H9 (cell line): ENCODE measurements at regions not wholly inside any gene's neighbourhood (a gene's known extent, or its start where the extent isn't known, plus 50 kb on each side); places are given as distances from the start of the nearest gene placed in this dataset.

ENCODE experiments used
- DNase-seq: peaks from one replicate; pipeline ENCODE4 v3.0.0-alpha.2; 2017
- H2AFZ ChIP-seq: one replicate; pipeline ENCODE4 v1.6.1; 2013; ENCODE audit warnings: mild to moderate bottlenecking, low read length, control low read depth, moderate library complexity
- H2AK5ac ChIP-seq: 2 replicates; pipeline ENCODE4 v1.6.1; 2013; ENCODE audit warnings: low read length, control low read depth, mixed read lengths; ENCODE audit not compliant: insufficient read length
- H2BK120ac ChIP-seq: one replicate; pipeline ENCODE4 v1.6.1; 2013; ENCODE audit warnings: low read depth, mild to moderate bottlenecking, low read length, control low read depth, inconsistent platforms; ENCODE audit not compliant: poor library complexity, severe bottlenecking
- H2BK12ac ChIP-seq: 2 replicates; pipeline ENCODE4 v1.6.1; 2013; ENCODE audit warnings: low read length, control low read depth, mixed read lengths, low read depth; ENCODE audit not compliant: insufficient read length
- H2BK15ac ChIP-seq: 2 replicates; pipeline ENCODE4 v1.6.1; 2013; ENCODE audit warnings: low read depth, low read length, control low read depth
- H2BK20ac ChIP-seq: one replicate; pipeline ENCODE4 v1.6.1; 2013; ENCODE audit warnings: low read depth, mild to moderate bottlenecking, low read length, control low read depth, inconsistent platforms; ENCODE audit not compliant: poor library complexity, severe bottlenecking
- H2BK5ac ChIP-seq: 2 replicates; pipeline ENCODE4 v1.6.1; 2013; ENCODE audit warnings: low read length, control low read depth, mixed read lengths; ENCODE audit not compliant: insufficient read length
- H3K14ac ChIP-seq: 2 replicates; pipeline ENCODE4 v1.6.1; 2013; ENCODE audit warnings: low read length, control low read depth; ENCODE audit not compliant: insufficient read depth
- H3K18ac ChIP-seq: 2 replicates; pipeline ENCODE4 v1.6.1; 2013; ENCODE audit warnings: low read depth, mild to moderate bottlenecking, mixed read lengths, low read length, control low read depth; ENCODE audit not compliant: insufficient read length
- H3K23ac ChIP-seq: 2 replicates; pipeline ENCODE4 v1.6.1; 2013; ENCODE audit warnings: low read length, control low read depth, mixed read lengths, low read depth; ENCODE audit not compliant: insufficient read length
- H3K23me2 ChIP-seq: 2 replicates; pipeline ENCODE4 v1.6.1; 2013; ENCODE audit warnings: low read depth, mild to moderate bottlenecking, mixed read lengths, low read length, control low read depth; ENCODE audit not compliant: insufficient read length, poor library complexity, severe bottlenecking
- H3K27ac ChIP-seq: 2 replicates; pipeline ENCODE4 v1.5.1; 2013; ENCODE audit warnings: low read length, control low read depth, mixed read lengths, low read depth; ENCODE audit not compliant: insufficient read length
- H3K27me3 ChIP-seq: 2 replicates; pipeline ENCODE4 v1.6.1; 2013; ENCODE audit warnings: low read length, control low read depth, inconsistent platforms; ENCODE audit not compliant: insufficient read depth
- H3K4ac ChIP-seq: 2 replicates; pipeline ENCODE4 v1.6.1; 2013; ENCODE audit warnings: low read depth, mild to moderate bottlenecking, control low read depth, inconsistent platforms, low read length, moderate library complexity
- H3K4me1 ChIP-seq: 2 replicates; pipeline ENCODE4 v1.6.1; 2013; ENCODE audit warnings: low read length, control low read depth, inconsistent platforms; ENCODE audit not compliant: insufficient read depth
- H3K4me2 ChIP-seq: 2 replicates; pipeline ENCODE4 v1.6.1; 2013; ENCODE audit warnings: low read length, control low read depth, mixed read lengths; ENCODE audit not compliant: insufficient read length, insufficient read depth
- H3K56ac ChIP-seq: 2 replicates; pipeline ENCODE4 v1.6.1; 2013; ENCODE audit warnings: low read depth, mild to moderate bottlenecking, mixed read lengths, low read length, control low read depth; ENCODE audit not compliant: insufficient read length
- H3K79me1 ChIP-seq: 2 replicates; pipeline ENCODE4 v1.6.1; 2013; ENCODE audit warnings: low read depth, mild to moderate bottlenecking, moderate library complexity, low read length, control low read depth, inconsistent platforms; ENCODE audit not compliant: insufficient read depth, poor library complexity, severe bottlenecking
- H3K79me2 ChIP-seq: 2 replicates; pipeline ENCODE4 v1.6.1; 2013; ENCODE audit warnings: low read length, control low read depth, inconsistent platforms; ENCODE audit not compliant: insufficient read depth
- H3K9ac ChIP-seq: 2 replicates; pipeline ENCODE4 v1.6.1; 2013; ENCODE audit warnings: low read length, control low read depth, mixed read lengths; ENCODE audit not compliant: insufficient read length; ENCODE audit errors: extremely low read depth
- H3K9me3 ChIP-seq: one replicate; pipeline ENCODE4 v1.6.1; 2013; ENCODE audit warnings: low read depth, low read length, inconsistent platforms; ENCODE audit not compliant: control insufficient read depth
- H3T11ph ChIP-seq: one replicate; pipeline ENCODE4 v1.6.1; 2013; ENCODE audit warnings: mild to moderate bottlenecking, low read length, control low read depth, inconsistent platforms
- H4K20me1 ChIP-seq: one replicate; pipeline ENCODE4 v1.6.1; 2013; ENCODE audit not compliant: control insufficient read depth, insufficient read length, insufficient read depth
- H4K5ac ChIP-seq: 2 replicates; pipeline ENCODE4 v1.6.1; 2013; ENCODE audit warnings: low read depth, mild to moderate bottlenecking, mixed read lengths, low read length, control low read depth; ENCODE audit not compliant: insufficient read length
- H4K8ac ChIP-seq: replicated peaks from 2 replicates; pipeline ENCODE4 v1.6.1; 2013; ENCODE audit warnings: low read length, control low read depth, mixed read lengths, low read depth; ENCODE audit not compliant: insufficient read length
- H4K91ac ChIP-seq: 2 replicates; pipeline ENCODE4 v1.6.1; 2013; ENCODE audit warnings: low read depth, mild to moderate bottlenecking, moderate library complexity, mixed read lengths, low read length, control low read depth; ENCODE audit not compliant: insufficient read length
- H3K27ac Mint-ChIP-seq, 3 experiments: 2 replicates in 2 of 3; 3 replicates in 1 of 3; pipeline ENCODE4 v1.8.0; 2020 to 2021; ENCODE audit warnings: mixed read lengths in 3 of 3, mild to moderate bottlenecking in 1 of 3, moderate library complexity in 1 of 3
- H3K27me3 Mint-ChIP-seq: 2 replicates; pipeline ENCODE4 v1.8.0; 2021; ENCODE audit warnings: low read depth, mild to moderate bottlenecking, moderate library complexity, mixed read lengths
- H3K36me3 Mint-ChIP-seq, 3 experiments: 2 replicates in 2 of 3; 3 replicates in 1 of 3; pipeline ENCODE4 v1.8.0; 2020 to 2021; ENCODE audit warnings: low read depth in 3 of 3, mixed read lengths in 3 of 3; ENCODE audit not compliant: insufficient read depth in 1 of 3
- H3K4me1 Mint-ChIP-seq, 2 experiments: 2 replicates each; pipeline ENCODE4 v1.8.0; 2020; ENCODE audit warnings: mixed read lengths in 2 of 2
- H3K4me3 Mint-ChIP-seq, 2 experiments: 2 replicates in 1 of 2; 3 replicates in 1 of 2; pipeline ENCODE4 v1.8.0; 2020 to 2021; ENCODE audit warnings: mild to moderate bottlenecking in 2 of 2, mixed read lengths in 2 of 2, moderate library complexity in 1 of 2
- H3K9me3 Mint-ChIP-seq, 2 experiments: 2 replicates in 1 of 2; 3 replicates in 1 of 2; pipeline ENCODE4 v1.8.0; 2020; ENCODE audit warnings: mild to moderate bottlenecking in 2 of 2, mixed read lengths in 2 of 2, moderate library complexity in 1 of 2
- CTCF ChIP-seq: fragments of 200-600 bp; sonication (generic); conservative IDR thresholded peaks from 3 replicates; pipeline ENCODE4 v1.8.0; 2021; ENCODE audit warnings: antibody characterized with exemption, mild to moderate bottlenecking
- WGBS: extraction: QIAGEN DNeasy Blood & Tissue Kit; methylation state at CpG from one replicate; pipeline ENCODE4 v1.1.7; 2013; ENCODE audit warnings: missing lambda C conversion rate, low lambda C conversion rate, mixed read lengths; ENCODE audit not compliant: insufficient read length; ENCODE audit errors: extremely low coverage; 5-methylcytosine and 5-hydroxymethylcytosine counted together

- Histone ChIP-seq H3T11ph (no peak overlapping the region), H3K23ac (no peak overlapping the region), H3K9me3 (no peaks in the 10 kb centered on the region), H4K20me1 (no peaks in the 10 kb centered on the region), H3K4me2 (no peak overlapping the region), H3K79me2 (no peaks in the 10 kb centered on the region), H4K91ac (no peak overlapping the region), H3K27me3 (no peaks in the 10 kb centered on the region), H3K4me1 (no peaks in the 10 kb centered on the region), H2BK120ac (no peak overlapping the region), H2BK15ac (no peak overlapping the region), H4K8ac (no peak overlapping the region), H2BK12ac (no peak overlapping the region), H2AK5ac (no peak overlapping the region), H3K9ac (no peak overlapping the region), H3K4ac (no peak overlapping the region), H2AFZ (no peak overlapping the region), H3K18ac (no peak overlapping the region), H3K14ac (no peak overlapping the region), H3K23me2 (no peaks in the 10 kb centered on the region), H3K56ac (no peak overlapping the region), H3K27ac (no peak overlapping the region), H2BK5ac (no peak overlapping the region), H2BK20ac (no peak overlapping the region), H4K5ac (no peak overlapping the region), H3K79me1 (no peaks in the 10 kb centered on the region)
- Mint-ChIP-seq H3K36me3 (peaks cover 3 to 19% (median 11%) of the 10 kb centered on the region in 3 experiments; a peak in 5 of 7 replicates), H3K27ac (peak overlapping the region in 1 of 3 experiments; percentile 62; a peak in 2 of 7 replicates), H3K4me1 (peaks cover 1 to 6% of the 10 kb centered on the region in 2 experiments; a peak in 2 of 4 replicates), H3K27me3 (no peaks in the 10 kb centered on the region), H3K4me3 (no peak overlapping the region), H3K9me3 (peaks cover 5% of the 10 kb centered on the region in 2 experiments; a peak in 4 of 5 replicates)
- TF ChIP-seq CTCF = no peak
- no peak for DNase-seq
- no CpG with 5 or more reads among the region's 5 CpGs for WGBS
Observed at GRCh38 chr6:167426084-167426483, 101.2 kb downstream of the TTLL2 start.
